ENCODE measurements at regions not wholly inside any gene's neighbourhood (a gene's known extent, or its start where the extent isn't known, plus 50 kb on each side); places are given as distances from the start of the nearest gene placed in this dataset.
"Not testable (repeated sequence)": the region's sequence is repeated elsewhere in the genome, so short reads cannot be mapped to it uniquely, and the experiment has no call there.

DNA sequence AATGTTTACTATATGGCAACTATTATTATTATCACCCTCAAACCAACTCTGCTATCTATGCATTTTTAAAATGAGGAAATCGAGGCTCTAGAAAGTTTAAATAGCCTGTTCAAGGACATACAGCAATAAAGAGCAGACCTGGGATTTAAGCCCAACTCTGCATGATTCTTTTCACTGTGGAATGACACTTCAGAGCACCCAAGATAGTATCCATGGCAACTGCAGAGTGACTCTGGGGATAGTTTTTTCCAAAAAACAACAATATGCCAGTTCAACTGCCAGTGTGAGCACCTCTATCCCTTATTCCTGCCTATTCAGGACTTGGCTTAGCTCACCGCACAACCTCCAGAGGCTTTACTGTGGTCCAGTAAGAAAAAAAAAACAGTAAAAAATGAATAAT lies 293.9 kb downstream of the BRINP2 start:
- DNase-seq = no peak

GRCh38 chr1:177451191-177451590 lies 280.4 kb downstream of the BRINP2 start:
- no peak for DNase-seq

DNA sequence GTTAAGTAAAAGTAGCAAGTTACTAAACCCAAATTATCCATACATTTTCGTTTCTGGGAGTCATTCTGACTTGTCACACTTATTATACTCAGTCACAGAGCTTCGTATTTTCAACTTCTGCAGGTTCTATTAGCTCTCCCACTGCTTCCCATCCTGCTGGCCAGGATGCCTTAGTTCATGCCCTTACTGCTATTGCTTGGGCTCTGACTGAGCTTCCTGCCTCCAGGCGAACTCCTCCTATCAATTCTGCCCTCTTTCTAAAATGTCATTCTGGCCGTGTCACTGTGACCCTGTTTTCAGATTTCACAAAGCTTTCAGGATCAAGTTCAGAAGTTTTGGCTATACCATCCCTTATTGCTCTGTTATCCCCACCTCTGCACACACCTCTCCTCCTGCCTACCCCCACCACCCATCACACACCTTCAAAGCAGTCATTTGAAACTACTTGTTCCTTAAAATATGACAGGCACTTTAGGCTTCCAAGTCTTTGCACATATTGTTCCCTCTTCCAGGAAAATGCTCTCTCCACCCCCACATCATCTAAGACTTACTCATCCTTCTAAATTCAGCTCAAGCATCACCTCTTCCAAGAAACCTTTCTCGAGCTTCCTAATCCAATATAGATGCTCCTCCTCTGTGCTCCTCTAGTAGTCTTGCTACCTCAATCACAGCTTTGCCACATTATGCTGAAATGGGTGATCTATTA lies 278.0 kb downstream of the BRINP2 start:
- DNase-seq = no peak

DNA sequence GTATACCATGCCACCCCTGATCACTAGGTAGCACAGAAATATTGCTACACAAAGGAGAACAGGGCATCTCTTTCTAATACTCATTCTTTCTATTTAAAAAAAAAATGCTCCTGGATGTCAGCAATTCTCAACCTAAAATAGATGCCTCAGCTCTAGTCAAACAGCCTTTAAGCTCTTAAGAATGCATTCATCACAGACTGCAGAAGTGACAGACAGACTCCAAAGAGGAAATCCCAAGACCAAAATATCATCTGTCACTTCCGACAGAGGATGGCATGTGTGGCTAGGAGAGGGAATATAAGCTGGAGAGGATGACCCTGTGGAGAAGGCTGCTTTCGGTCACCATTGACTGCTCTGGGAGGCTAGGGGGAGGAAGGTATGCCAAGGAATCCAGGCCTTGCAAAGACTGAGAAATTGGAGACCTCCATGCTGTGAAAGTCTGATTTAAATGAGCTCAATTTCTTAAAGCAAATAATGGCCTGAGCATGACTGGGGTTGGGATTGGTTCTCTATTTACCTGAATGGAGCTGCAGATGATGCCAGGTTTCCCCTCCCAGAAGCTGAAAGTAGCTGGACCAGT lies 277.4 kb downstream of the BRINP2 start:
- DNase-seq = no peak

- no peak for DNase-seq
Observed at GRCh38 chr1:177444997-177445746, 274.4 kb downstream of the BRINP2 start.

- DNase-seq = no peak
Observed at GRCh38 chr1:177443003-177443402, 272.2 kb downstream of the BRINP2 start.

DNA sequence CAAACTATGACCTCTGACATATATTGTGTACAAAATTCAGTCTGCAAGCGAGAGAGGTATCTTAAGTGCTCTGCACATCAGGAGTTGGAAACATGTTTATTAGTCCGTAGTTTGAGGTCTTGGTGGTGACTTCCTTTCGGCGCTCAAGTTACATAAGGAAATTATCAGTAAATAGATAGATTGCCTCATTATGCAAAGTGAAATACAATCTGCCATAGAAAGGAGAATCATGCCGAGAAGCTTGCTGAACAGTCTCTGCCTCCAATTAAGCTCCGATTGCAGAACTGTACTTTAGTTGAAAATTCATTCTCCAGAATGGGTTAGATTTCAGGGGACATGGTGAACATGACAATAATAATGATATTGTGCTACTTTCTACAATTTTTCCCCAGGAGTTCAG lies 271.8 kb downstream of the BRINP2 start:
- DNase-seq = no peak

GRCh38 chr1:177441281-177441680 lies 270.5 kb downstream of the BRINP2 start:
- no peak for DNase-seq

DNA sequence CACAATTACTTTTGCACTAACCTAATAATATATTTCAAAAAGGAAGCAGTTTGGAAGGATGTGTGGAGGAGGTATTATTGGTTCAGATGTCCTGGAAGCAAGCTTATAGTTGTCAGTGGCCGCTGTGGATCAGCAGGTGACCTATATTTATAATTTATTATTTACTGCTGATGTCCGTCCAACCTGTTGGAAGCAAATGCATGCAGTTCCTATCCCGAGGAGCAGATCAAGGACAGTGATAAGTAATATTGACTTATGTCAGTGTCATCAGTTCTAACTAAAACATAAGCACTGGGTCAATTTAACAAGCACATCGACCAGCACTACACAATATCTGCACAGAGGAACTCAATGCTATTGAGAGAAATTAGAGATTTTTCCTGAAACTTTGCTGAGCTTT lies 270.1 kb downstream of the BRINP2 start:
- no peak for DNase-seq

DNA sequence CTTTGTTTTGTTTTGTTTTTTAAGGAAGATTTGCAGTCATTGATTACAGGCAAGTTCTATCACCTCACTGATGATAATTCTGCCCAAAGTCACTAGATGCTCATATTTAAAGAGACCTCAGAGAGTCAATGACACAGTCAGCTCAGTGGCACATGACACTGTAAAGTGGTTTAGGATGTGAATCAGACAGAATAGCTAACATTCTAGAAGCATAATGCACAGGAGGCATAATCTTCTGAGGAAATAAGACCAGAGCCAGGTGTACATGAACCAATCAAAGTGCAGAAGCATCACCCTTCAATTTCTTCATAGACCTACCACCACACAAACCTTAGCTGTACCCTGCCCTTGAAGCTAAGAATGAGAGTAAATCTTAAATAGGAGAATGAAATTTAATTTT lies 268.5 kb downstream of the BRINP2 start:
- DNase-seq = no peak

DNA sequence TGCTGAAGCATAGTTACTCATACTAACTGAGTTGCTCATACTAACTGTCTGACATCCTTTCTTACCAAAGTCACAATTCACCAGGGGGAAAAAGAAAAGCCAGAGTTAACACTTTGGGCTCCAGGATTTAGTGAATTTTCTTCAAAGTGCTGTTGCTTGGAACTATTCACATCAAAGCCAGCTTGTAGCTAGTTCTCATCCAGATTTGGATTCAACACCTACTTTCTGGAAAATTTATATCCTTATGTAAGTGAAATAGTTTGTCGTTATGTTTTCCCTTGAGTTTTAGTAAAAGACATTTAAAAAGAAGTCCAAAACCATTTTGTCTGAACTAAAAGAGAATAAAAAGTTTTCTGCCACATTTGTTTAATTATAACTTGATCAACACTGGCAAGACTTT lies 264.6 kb downstream of the BRINP2 start:
- no peak for DNase-seq

DNA sequence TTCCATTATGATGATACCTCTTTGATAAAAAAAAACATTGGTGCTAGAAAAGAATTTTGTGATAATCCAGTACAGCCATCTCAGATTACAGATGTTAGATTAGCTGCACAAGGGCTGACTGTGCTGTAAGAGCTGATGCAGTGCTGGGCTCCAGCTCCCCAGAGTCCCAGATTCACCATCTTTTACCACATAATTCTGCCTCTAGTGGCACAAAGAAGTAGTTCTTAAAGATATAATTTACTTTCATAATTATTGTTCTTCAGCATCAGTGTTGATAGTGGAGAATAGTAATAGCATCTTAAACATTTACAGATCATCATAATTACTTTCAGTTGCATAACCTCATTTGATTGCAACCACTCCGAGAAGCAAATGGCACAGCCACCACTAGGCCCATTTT lies 262.1 kb downstream of the BRINP2 start:
- no peak for DNase-seq

GRCh38 chr1:177431123-177431522 lies 260.4 kb downstream of the BRINP2 start:
- DNase-seq = no peak

- no peak for DNase-seq
Observed at GRCh38 chr1:177429234-177429633, 258.5 kb downstream of the BRINP2 start.

DNA sequence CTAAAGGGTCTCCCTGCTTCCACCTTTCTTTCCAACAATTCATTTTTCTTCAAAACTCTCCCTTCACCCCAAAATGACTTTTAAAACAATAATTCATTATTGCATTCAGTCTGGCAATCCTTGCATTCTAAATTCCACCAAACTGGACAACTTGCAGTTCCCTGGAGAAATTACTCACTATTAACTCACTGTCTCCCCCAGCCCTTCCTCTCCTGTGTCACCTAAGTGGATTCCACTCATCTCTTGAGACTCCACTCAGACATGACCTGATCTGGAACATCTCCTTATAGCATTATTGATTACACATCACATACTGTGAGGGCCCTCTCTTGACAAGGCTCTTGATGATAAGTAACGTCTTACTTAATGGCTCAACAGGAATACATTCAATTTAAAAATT lies 257.1 kb downstream of the BRINP2 start:
- DNase-seq = no peak

GRCh38 chr1:177426497-177426896 lies 255.7 kb downstream of the BRINP2 start:
- no peak for DNase-seq

GRCh38 chr1:177425199-177425598 lies 254.4 kb downstream of the BRINP2 start:
- DNase-seq = no peak

GRCh38 chr1:177424744-177425143 lies 254.0 kb downstream of the BRINP2 start:
- no peak for DNase-seq

DNA sequence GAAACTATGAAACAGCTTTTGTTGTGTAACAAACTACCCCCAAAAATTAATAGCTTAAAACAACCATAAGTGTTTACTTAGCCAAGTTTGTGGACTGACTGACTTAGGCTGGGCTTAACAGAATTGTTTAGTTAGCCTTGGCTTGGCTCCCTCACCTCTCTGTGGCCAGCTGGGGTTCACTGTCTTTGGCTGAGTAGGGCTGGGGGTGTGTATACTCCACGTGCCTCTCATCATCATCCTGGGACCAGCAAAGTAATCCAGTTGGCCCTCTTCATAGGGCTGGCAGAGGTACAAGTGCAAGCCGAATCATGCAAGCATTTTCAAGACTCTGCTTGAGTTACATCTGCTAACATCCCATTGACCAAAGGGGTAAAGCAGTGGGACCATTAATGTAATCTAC lies 252.3 kb downstream of the BRINP2 start:
- no peak for DNase-seq

DNA sequence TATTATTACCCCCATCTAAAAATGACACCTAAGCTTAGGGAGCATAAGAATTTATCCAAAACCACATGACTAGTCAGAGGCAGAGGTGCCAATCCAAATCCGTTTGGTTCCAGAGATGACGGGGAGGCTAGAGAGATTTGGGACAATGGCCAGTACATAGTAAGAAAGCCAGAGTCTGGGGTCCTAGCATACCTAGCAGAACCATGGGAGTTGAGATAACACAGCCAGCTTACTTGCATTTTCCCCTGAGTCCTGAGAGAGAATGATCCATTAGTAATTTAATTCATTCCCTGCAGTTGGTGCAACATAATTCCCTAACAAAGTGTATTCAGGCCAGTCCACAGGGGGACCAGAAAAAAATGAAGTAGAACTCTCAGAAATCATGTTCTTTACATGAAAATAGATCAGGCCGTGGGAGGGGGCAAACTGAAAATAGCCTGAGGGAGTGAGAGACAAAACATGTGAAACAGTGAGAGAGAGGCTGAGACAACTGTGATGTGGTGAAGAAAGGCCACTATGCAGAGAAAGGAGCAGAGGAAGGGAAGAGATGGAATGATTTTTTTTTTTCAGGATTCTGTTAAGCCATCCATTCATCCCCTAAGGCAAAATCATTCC lies 243.3 kb downstream of the BRINP2 start:
- DNase-seq = no peak

GRCh38 chr1:177411381-177411780 lies 240.6 kb downstream of the BRINP2 start:
- DNase-seq = no peak

- DNase-seq = no peak
Observed at GRCh38 chr1:177410179-177410766, 239.5 kb downstream of the BRINP2 start.

DNA sequence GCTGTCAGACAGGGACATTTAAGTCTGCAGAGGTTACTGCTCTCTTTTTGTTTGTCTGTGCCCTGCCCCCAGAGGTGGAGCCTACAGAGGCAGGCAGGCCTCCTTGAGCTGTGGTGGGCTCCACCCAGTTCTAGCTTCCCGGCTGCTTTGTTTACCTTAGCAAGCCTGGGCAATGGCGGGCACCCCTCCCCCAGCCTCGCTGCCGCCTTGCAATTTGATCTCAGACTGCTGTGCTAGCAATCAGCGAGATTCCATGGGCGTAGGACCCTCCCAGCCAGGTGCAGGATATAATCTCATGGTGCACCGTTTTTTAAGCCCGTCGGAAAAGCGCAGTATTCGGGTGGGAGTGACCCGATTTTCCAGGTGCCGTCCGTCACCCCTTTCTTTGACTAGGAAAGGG lies 235.6 kb downstream of the BRINP2 start:
- DNase-seq = not testable (repeated sequence)

DNA sequence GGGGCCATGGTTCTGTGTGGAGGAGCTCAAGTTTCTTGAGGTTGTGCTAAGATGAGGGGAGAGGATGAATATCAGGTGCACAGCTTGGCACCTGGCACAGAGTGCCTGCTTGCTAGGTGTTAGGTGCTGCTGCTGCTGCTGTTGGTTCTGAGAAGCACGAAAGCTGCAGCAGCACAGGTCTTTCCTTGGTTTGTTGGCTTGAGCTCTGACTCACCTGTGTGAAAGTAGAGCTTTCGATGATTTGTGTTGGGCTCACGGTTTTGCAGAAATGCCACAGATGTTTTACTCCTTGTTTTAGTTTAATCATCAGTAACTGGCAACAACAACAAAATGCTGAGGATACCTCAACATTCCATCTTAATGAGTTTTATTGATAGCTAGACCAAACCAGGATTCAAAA lies 221.6 kb downstream of the BRINP2 start:
- no peak for DNase-seq
